Glutamatergic neuron (in vitro differentiated cells): ENCODE measurements at regions not wholly inside any gene's neighbourhood (a gene's known extent, or its start where the extent isn't known, plus 50 kb on each side); places are given as distances from the start of the nearest gene placed in this dataset.

Experiments
- DNase-seq: peaks from one replicate; pipeline ENCODE4 v3.0.0; 2022
- H3K27ac Mint-ChIP-seq: one replicate; pipeline ENCODE4 v1.8.0; 2020; ENCODE audit warnings: mild to moderate bottlenecking, mixed read lengths, inconsistent platforms; ENCODE audit not compliant: unreplicated experiment
- H3K27me3 Mint-ChIP-seq: one replicate; pipeline ENCODE4 v1.8.0; 2020; ENCODE audit warnings: mild to moderate bottlenecking, moderate library complexity, mixed read lengths, inconsistent platforms; ENCODE audit not compliant: unreplicated experiment
- H3K36me3 Mint-ChIP-seq: one replicate; pipeline ENCODE4 v1.8.0; 2020; ENCODE audit warnings: mild to moderate bottlenecking, mixed read lengths, inconsistent platforms; ENCODE audit not compliant: unreplicated experiment
- H3K4me1 Mint-ChIP-seq: one replicate; pipeline ENCODE4 v1.8.0; 2020; ENCODE audit warnings: mild to moderate bottlenecking, low read depth, mixed read lengths, inconsistent platforms; ENCODE audit not compliant: unreplicated experiment
- H3K4me3 Mint-ChIP-seq: one replicate; pipeline ENCODE4 v1.8.0; 2020; ENCODE audit warnings: mild to moderate bottlenecking, mixed read lengths, inconsistent platforms; ENCODE audit not compliant: unreplicated experiment
- H3K9me3 Mint-ChIP-seq: one replicate; pipeline ENCODE4 v1.8.0; 2020; ENCODE audit warnings: mild to moderate bottlenecking, moderate library complexity, mixed read lengths, inconsistent platforms; ENCODE audit not compliant: unreplicated experiment
- TF ChIP-seq, protein P1 (sequence below): fragments of 200-600 bp; sonication (generic); IDR thresholded peaks from one replicate; pipeline ENCODE4 v1.5.0; 2021; ENCODE audit not compliant: partially characterized antibody, unreplicated experiment

DNA sequence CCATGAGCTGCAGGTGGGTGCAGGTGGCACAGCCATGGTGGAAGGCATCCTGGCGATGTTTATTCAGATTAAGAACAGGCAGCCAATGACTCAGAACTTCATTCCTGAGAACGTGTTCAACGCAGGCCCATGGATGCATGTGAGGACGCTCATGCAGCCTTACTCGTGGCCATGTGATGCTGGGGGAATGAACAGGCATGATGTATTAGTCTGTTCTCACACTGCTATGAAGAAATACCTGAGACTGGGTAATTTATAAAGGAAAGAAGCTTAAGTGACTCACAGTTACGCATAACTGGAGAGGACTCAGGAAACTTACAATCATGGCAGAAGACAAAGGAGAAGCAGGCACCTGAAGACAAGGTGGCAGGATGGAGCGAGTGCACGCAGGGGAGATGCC, 146.6 kb downstream of the RNASET2 start:
- no peak overlapping the region for H3K4me3 Mint-ChIP-seq

GRCh38 chr6:166806962-166807757, 149.2 kb downstream of the RNASET2 start:
- no peak overlapping the region for H3K27ac Mint-ChIP-seq
- no peak for DNase-seq
- TF ChIP-seq, protein P1, sequence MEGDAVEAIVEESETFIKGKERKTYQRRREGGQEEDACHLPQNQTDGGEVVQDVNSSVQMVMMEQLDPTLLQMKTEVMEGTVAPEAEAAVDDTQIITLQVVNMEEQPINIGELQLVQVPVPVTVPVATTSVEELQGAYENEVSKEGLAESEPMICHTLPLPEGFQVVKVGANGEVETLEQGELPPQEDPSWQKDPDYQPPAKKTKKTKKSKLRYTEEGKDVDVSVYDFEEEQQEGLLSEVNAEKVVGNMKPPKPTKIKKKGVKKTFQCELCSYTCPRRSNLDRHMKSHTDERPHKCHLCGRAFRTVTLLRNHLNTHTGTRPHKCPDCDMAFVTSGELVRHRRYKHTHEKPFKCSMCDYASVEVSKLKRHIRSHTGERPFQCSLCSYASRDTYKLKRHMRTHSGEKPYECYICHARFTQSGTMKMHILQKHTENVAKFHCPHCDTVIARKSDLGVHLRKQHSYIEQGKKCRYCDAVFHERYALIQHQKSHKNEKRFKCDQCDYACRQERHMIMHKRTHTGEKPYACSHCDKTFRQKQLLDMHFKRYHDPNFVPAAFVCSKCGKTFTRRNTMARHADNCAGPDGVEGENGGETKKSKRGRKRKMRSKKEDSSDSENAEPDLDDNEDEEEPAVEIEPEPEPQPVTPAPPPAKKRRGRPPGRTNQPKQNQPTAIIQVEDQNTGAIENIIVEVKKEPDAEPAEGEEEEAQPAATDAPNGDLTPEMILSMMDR: no peak
- no peak overlapping the region for H3K4me3 Mint-ChIP-seq
- H3K36me3 Mint-ChIP-seq: peaks cover 22% of the 10 kb centered on the region
- H3K27me3 Mint-ChIP-seq: no peaks in the 10 kb centered on the region
- H3K4me1 Mint-ChIP-seq: no peaks in the 10 kb centered on the region
- H3K9me3 Mint-ChIP-seq: peaks cover 6% of the 10 kb centered on the region

More for the DNA sequence above, 146.6 kb downstream of the RNASET2 start:
- H3K27ac Mint-ChIP-seq: no peak overlapping the region
- TF ChIP-seq, protein P1: no peak
- peaks cover 22% of the 10 kb centered on the region for H3K36me3 Mint-ChIP-seq
- peaks cover 3% of the 10 kb centered on the region for H3K4me1 Mint-ChIP-seq
- H3K9me3 Mint-ChIP-seq: peaks cover 7% of the 10 kb centered on the region
- no peaks in the 10 kb centered on the region for H3K27me3 Mint-ChIP-seq
- no peak for DNase-seq

DNA sequence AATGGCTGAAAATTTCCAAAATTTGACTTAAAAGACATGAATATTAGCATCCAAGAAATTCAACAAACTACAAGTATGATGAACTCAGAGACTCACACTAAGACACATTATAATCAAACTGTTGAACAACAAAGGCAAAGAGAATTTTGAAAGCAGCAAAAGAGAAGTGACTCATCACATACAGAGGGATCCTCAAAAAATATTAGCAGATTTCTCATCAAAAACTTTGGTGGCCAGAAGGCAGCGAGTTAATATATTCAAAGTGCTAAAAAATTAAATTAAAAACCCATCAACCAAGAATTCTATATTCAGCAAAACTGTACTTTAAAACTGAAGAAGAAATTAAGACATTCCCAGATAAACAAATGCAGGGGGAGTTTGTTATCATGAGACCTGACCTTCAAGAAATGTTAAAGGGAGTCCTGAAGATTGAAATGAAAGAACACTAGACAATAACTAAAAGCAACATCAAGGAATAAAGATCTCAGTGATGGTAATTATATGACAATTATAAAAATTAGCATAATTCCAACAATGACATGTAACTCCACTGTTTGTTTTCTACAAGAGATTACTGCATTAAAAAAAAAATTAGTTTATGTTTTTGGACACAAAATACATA, 150.0 kb downstream of the RNASET2 start:
- no peaks in the 10 kb centered on the region for H3K4me1 Mint-ChIP-seq
- no peak overlapping the region for H3K27ac Mint-ChIP-seq
- H3K27me3 Mint-ChIP-seq: no peaks in the 10 kb centered on the region
- TF ChIP-seq, protein P1: no peak
- no peak for DNase-seq
- no peak overlapping the region for H3K4me3 Mint-ChIP-seq
- peaks cover 6% of the 10 kb centered on the region for H3K9me3 Mint-ChIP-seq
- H3K36me3 Mint-ChIP-seq: peaks cover 22% of the 10 kb centered on the region

DNA sequence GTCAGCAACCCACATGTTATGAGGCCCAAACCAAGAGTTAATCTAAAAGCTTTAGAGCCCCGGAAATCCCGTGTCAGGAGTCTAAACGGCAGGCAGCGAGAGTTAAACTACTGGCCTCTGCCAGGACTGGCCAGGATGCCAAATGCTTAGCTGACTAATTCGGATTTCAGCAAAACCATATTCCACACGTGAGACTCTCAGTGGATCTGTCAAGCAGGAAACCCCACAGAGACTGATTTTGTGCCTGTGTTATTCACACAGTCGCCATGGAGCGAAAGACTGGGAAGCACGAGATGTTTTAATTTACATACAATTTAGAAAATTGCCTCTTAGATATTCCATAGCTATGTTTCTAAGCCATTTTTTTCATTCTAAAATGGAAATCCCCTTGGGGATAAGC, 152.9 kb downstream of the RNASET2 start:
- Mint-ChIP-seq H3K36me3 (peaks cover 22% of the 10 kb centered on the region), H3K4me3 (no peak overlapping the region), H3K9me3 (peaks cover 6% of the 10 kb centered on the region), H3K27me3 (no peaks in the 10 kb centered on the region), H3K4me1 (no peaks in the 10 kb centered on the region), H3K27ac (no peak overlapping the region)
- TF ChIP-seq, protein P1: no peak
- no peak for DNase-seq

GRCh38 chr6:166802401-166802800, 153.9 kb downstream of the RNASET2 start:
- no peaks in the 10 kb centered on the region for H3K4me1 Mint-ChIP-seq
- H3K9me3 Mint-ChIP-seq: peaks cover 3% of the 10 kb centered on the region
- H3K27me3 Mint-ChIP-seq: no peaks in the 10 kb centered on the region
- peaks cover 16% of the 10 kb centered on the region for H3K36me3 Mint-ChIP-seq
- H3K27ac Mint-ChIP-seq: no peak overlapping the region
- H3K4me3 Mint-ChIP-seq: no peak overlapping the region
- TF ChIP-seq, protein P1: no peak
- no peak for DNase-seq
